SK-N-SH (cell line): ENCODE measurements at regions not wholly inside any gene's neighbourhood (a gene's known extent, or its start where the extent isn't known, plus 50 kb on each side); places are given as distances from the start of the nearest gene placed in this dataset.

Experiments
- CHD2 ChIP-seq: fragments of 150-350 bp; IDR thresholded peaks from 2 replicates; pipeline ENCODE4 v1.6.1; 2018; ENCODE audit warnings: low read length; ENCODE audit not compliant: partially characterized antibody
- CTCF ChIP-seq: fragments of 200-600 bp; sonication (generic); IDR thresholded peaks from 2 replicates; pipeline ENCODE4 v1.6.1; 2017; ENCODE audit warnings: antibody characterized with exemption, mild to moderate bottlenecking, moderate library complexity
- GATA2 ChIP-seq: sonication (generic); formaldehyde crosslinking; IDR thresholded peaks from 2 replicates; pipeline ENCODE4 v1.5.0; 2020; ENCODE audit warnings: mild to moderate bottlenecking, missing genetic modification reagents
- MXI1 ChIP-seq: IDR thresholded peaks from 2 replicates; pipeline ENCODE4 v1.6.1; 2012; ENCODE audit warnings: mild to moderate bottlenecking, low read depth, low read length, improper control_type of control experiment
- POLR2AphosphoS5 ChIP-seq: IDR thresholded peaks from 2 replicates; pipeline ENCODE4 v1.6.1; 2012; ENCODE audit warnings: low read depth, low read length
- REST ChIP-seq: IDR thresholded peaks from 2 replicates; pipeline ENCODE4 v1.6.1; 2012; ENCODE audit warnings: mild to moderate bottlenecking, low read depth, low read length, moderate library complexity
- SMC3 ChIP-seq: IDR thresholded peaks from 2 replicates; pipeline ENCODE4 v1.6.1; 2012; ENCODE audit warnings: low read depth, low read length, improper control_type of control experiment
- TCF12 ChIP-seq: IDR thresholded peaks from 2 replicates; pipeline ENCODE4 v1.4.0; 2012
- TEAD4 ChIP-seq: IDR thresholded peaks from 2 replicates; pipeline ENCODE4 v1.4.0; 2012; ENCODE audit warnings: mild to moderate bottlenecking, borderline replicate concordance; ENCODE audit not compliant: insufficient read depth
- YY1 ChIP-seq: IDR thresholded peaks from 2 replicates; pipeline ENCODE4 v1.4.0; 2012; ENCODE audit warnings: low read depth, mild to moderate bottlenecking

GRCh38 chr5:5046680-5047502 is 93.2 kb upstream of the ADAMTS16 start:
- no peak for TF ChIP-seq CTCF
- TF ChIP-seq YY1: no peak
- no peak for TF ChIP-seq MXI1
- TF ChIP-seq SMC3: no peak
- no peak for TF ChIP-seq GATA2 (CRISPR knock-in tag)
- TF ChIP-seq TCF12: no peak
- TF ChIP-seq POLR2AphosphoS5: no peak
- no peak for TF ChIP-seq CHD2
- TF ChIP-seq TEAD4: no peak
- TF ChIP-seq REST: no peak
